22Rv1 (cell line): ENCODE measurements at regions not wholly inside any gene's neighbourhood (a gene's known extent, or its start where the extent isn't known, plus 50 kb on each side); places are given as distances from the start of the nearest gene placed in this dataset.

Source experiments
- CTCF ChIP-seq: fragments of 450-650 bp; IDR thresholded peaks from 2 replicates; pipeline ENCODE4 v1.5.1; 2017; ENCODE audit warnings: mild to moderate bottlenecking
- ZFX ChIP-seq: fragments of 450-650 bp; IDR thresholded peaks from 2 replicates; pipeline ENCODE4 v1.6.1; 2017; ENCODE audit warnings: antibody characterized with exemption, borderline replicate concordance

GRCh38 chr2:215536510-215536909 is 100.6 kb upstream of the FN1 start:
- TF ChIP-seq CTCF (no peak), ZFX (no peak)
